B cell (primary cell): ENCODE measurements at regions not wholly inside any gene's neighbourhood (a gene's known extent, or its start where the extent isn't known, plus 50 kb on each side); places are given as distances from the start of the nearest gene placed in this dataset.

Source experiments
- ATAC-seq: fragments of 200-7000 bp; cut with Tn5 transposase; one replicate; pipeline ENCODE4 v1.10.0; 2021; ENCODE audit warnings: low read depth, mild to moderate bottlenecking, moderate number of reproducible peaks, moderate library complexity
- CTCF ChIA-PET: fragments of 350-600 bp; sonication (Branson Sonifier 250); formaldehyde crosslinking; loops from one replicate; lab custom pipeline; 2021; ENCODE audit warnings: antibody characterized with exemption, inconsistent platforms; lab: Charles Lee
- POLR2A ChIA-PET: fragments of 350-600 bp; sonication (Branson Sonifier 250); formaldehyde crosslinking; loops from one replicate; lab custom pipeline; 2021; ENCODE audit warnings: antibody characterized with exemption; lab: Charles Lee
- DNase-seq: peaks from one replicate; pipeline ENCODE4 v3.0.0; 2013
- H2AFZ ChIP-seq: 2 replicates; pipeline ENCODE4 v1.6.1; 2012; ENCODE audit warnings: mild to moderate bottlenecking, low read depth, low read length; ENCODE audit not compliant: insufficient read depth, poor library complexity, severe bottlenecking
- H3K27ac ChIP-seq, 2 donors: 1 replicate in 1 of 2; 2 replicates in 1 of 2; pipeline ENCODE4 v1.5.1; 2012 to 2013; ENCODE audit warnings: low read length in 2 of 2, mild to moderate bottlenecking in 2 of 2, moderate library complexity in 1 of 2
- H3K27me3 ChIP-seq, 4 experiments: fragments of 200-600 bp in 1 of 4; sonication (generic) in 1 of 4; replicated peaks in 1 of 4; 1 replicate in 2 of 4; 2 replicates in 2 of 4; pipeline versions ENCODE4 v1.6.1 to v1.7.0; 2013 to 2016; ENCODE audit warnings: low read length in 3 of 4, mild to moderate bottlenecking in 2 of 4, mixed read lengths in 1 of 4, moderate library complexity in 1 of 4; ENCODE audit not compliant: insufficient read depth in 4 of 4, control insufficient read depth in 3 of 4; ENCODE audit errors: control extremely low read depth in 1 of 4
- H3K36me3 ChIP-seq, 2 experiments: replicated peaks in 1 of 2; 1 replicate in 1 of 2; 2 replicates in 1 of 2; pipeline versions ENCODE4 v1.6.1 to v1.7.1; 2013; ENCODE audit warnings: low read length in 1 of 2; ENCODE audit not compliant: insufficient read depth in 2 of 2, control insufficient read depth in 1 of 2; ENCODE audit errors: control extremely low read depth in 1 of 2, extremely low read depth in 1 of 2
- H3K4me1 ChIP-seq, 2 donors: fragments of 200-600 bp in 1 of 2; sonication (generic) in 1 of 2; 1 replicate in 1 of 2; 2 replicates in 1 of 2; pipeline versions ENCODE4 v1.5.1 to v1.6.1; 2013 to 2017; ENCODE audit warnings: low read length in 2 of 2; ENCODE audit not compliant: control insufficient read depth in 2 of 2, insufficient read depth in 2 of 2
- H3K4me2 ChIP-seq: replicated peaks from 2 replicates; pipeline ENCODE3; 2012; ENCODE audit warnings: mild to moderate bottlenecking, low read depth, low read length; ENCODE audit not compliant: poor library complexity, severe bottlenecking
- H3K4me3 ChIP-seq, 5 experiments: fragments of 200-600 bp in 1 of 5; sonication (generic) in 1 of 5; 1 replicate in 3 of 5; 2 replicates in 2 of 5; pipeline versions ENCODE4 v1.5.1 to v1.7.0; 2011 to 2016; ENCODE audit warnings: low read length in 4 of 5, mild to moderate bottlenecking in 4 of 5, low read depth in 2 of 5, control low read depth in 1 of 5, moderate library complexity in 1 of 5; ENCODE audit not compliant: insufficient read depth in 1 of 5; ENCODE audit errors: control extremely low read depth in 1 of 5, extremely low read depth in 1 of 5
- H3K79me2 ChIP-seq: fragments of 200-600 bp; sonication (generic); one replicate; pipeline ENCODE4 v1.6.0; 2016; ENCODE audit warnings: low read length; ENCODE audit not compliant: control insufficient read depth, insufficient read depth
- H3K9ac ChIP-seq: fragments of 200-600 bp; sonication (generic); 2 replicates; pipeline ENCODE4 v1.6.1; 2017; ENCODE audit warnings: mild to moderate bottlenecking, low read length, moderate library complexity
- H3K9me3 ChIP-seq, 3 donors: one replicate each; pipeline versions ENCODE4 v1.6.1 to v1.7.1; 2013; ENCODE audit warnings: low read length in 2 of 3; ENCODE audit not compliant: control insufficient read depth in 2 of 3, insufficient read depth in 1 of 3; ENCODE audit errors: control extremely low read depth in 1 of 3
- H4K20me1 ChIP-seq: 2 replicates; pipeline ENCODE4 v1.6.0; 2012; ENCODE audit warnings: mild to moderate bottlenecking, low read length; ENCODE audit not compliant: insufficient read depth, control insufficient read depth, poor library complexity, severe bottlenecking
- H3K27ac Mint-ChIP-seq: one replicate; pipeline ENCODE4 v1.8.0; 2021; ENCODE audit warnings: mixed read lengths
- H3K27me3 Mint-ChIP-seq: one replicate; pipeline ENCODE4 v1.8.0; 2021; ENCODE audit warnings: mixed read lengths
- H3K4me1 Mint-ChIP-seq: one replicate; pipeline ENCODE4 v1.8.0; 2021; ENCODE audit warnings: mixed read lengths
- H3K4me3 Mint-ChIP-seq: one replicate; pipeline ENCODE4 v1.8.0; 2021; ENCODE audit warnings: mixed read lengths
- H3K9me3 Mint-ChIP-seq: one replicate; pipeline ENCODE4 v1.8.0; 2022; ENCODE audit warnings: mixed read lengths; ENCODE audit not compliant: insufficient read depth
- EZH2 ChIP-seq: IDR thresholded peaks from 2 replicates; pipeline ENCODE4 v1.6.1; 2012; ENCODE audit warnings: borderline replicate concordance, low read depth, mild to moderate bottlenecking, moderate library complexity, low read length; ENCODE audit not compliant: insufficient read depth, poor library complexity, severe bottlenecking
- WGBS: methylation state at CpG from one replicate; pipeline ENCODE4 v1.1.5; 2013; ENCODE audit warnings: missing lambda C conversion rate; ENCODE audit not compliant: insufficient coverage; 5-methylcytosine and 5-hydroxymethylcytosine counted together
- intact Hi-C: fragments of 100-400 bp; cut with micrococcal nuclease; formaldehyde crosslinking; loops from one replicate; pipeline ENCODE4 v1.10.0; 2022
- TF ChIP-seq, protein P1 (sequence below): fragments of 200-600 bp; IDR thresholded peaks from one replicate; pipeline ENCODE4 v1.8.0; 2022; ENCODE audit warnings: antibody characterized with exemption, mild to moderate bottlenecking

GRCh38 chr4:123167931-123168330 lies 228.7 kb upstream of the SPRY1 start:
- DNase-seq: no peak
- POLR2A ChIA-PET: no interaction called here

GRCh38 chr4:123168812-123169211 lies 227.8 kb upstream of the SPRY1 start:
- POLR2A ChIA-PET: no interaction called here
- H3K4me3 Mint-ChIP-seq: no peak overlapping the region
- no peaks in the 10 kb centered on the region for H3K9me3 Mint-ChIP-seq
- intact Hi-C loops: no loop called here
- Histone ChIP-seq H3K9me3 (no peaks in the 10 kb centered on the region), H3K4me2 (no peak overlapping the region), H3K4me3 (no peak overlapping the region), H3K4me1 (no peaks in the 10 kb centered on the region), H3K27me3 (no peaks in the 10 kb centered on the region), H4K20me1 (no peaks in the 10 kb centered on the region), H3K9ac (no peak overlapping the region), H2AFZ (no peak overlapping the region), H3K36me3 (no peaks in the 10 kb centered on the region), H3K79me2 (no peaks in the 10 kb centered on the region), H3K27ac (no peak overlapping the region)
- no peak overlapping the region for H3K27ac Mint-ChIP-seq
- ATAC-seq: no peak
- CTCF ChIA-PET: no interaction called here
- H3K27me3 Mint-ChIP-seq: no peaks in the 10 kb centered on the region
- no peak for DNase-seq
- 86% methylated on average over 2 of the region's 2 CpGs for WGBS
- H3K4me1 Mint-ChIP-seq: no peaks in the 10 kb centered on the region
- TF ChIP-seq, protein P1, sequence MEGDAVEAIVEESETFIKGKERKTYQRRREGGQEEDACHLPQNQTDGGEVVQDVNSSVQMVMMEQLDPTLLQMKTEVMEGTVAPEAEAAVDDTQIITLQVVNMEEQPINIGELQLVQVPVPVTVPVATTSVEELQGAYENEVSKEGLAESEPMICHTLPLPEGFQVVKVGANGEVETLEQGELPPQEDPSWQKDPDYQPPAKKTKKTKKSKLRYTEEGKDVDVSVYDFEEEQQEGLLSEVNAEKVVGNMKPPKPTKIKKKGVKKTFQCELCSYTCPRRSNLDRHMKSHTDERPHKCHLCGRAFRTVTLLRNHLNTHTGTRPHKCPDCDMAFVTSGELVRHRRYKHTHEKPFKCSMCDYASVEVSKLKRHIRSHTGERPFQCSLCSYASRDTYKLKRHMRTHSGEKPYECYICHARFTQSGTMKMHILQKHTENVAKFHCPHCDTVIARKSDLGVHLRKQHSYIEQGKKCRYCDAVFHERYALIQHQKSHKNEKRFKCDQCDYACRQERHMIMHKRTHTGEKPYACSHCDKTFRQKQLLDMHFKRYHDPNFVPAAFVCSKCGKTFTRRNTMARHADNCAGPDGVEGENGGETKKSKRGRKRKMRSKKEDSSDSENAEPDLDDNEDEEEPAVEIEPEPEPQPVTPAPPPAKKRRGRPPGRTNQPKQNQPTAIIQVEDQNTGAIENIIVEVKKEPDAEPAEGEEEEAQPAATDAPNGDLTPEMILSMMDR: no peak
- TF ChIP-seq EZH2: no peak

More at GRCh38 chr4:123167931-123168330, 228.7 kb upstream of the SPRY1 start:
- Histone ChIP-seq H3K4me2 (no peak overlapping the region), H3K4me1 (no peaks in the 10 kb centered on the region), H3K9me3 (no peaks in the 10 kb centered on the region), H3K79me2 (no peaks in the 10 kb centered on the region), H3K27ac (no peak overlapping the region), H3K4me3 (no peak overlapping the region), H4K20me1 (no peaks in the 10 kb centered on the region), H2AFZ (no peak overlapping the region), H3K36me3 (no peaks in the 10 kb centered on the region), H3K27me3 (no peaks in the 10 kb centered on the region), H3K9ac (no peak overlapping the region)
- no peak overlapping the region for H3K27ac Mint-ChIP-seq
- H3K4me3 Mint-ChIP-seq: no peak overlapping the region
- CTCF ChIA-PET: no interaction called here
- ATAC-seq: no peak
- intact Hi-C loops: no loop called here
- no peaks in the 10 kb centered on the region for H3K4me1 Mint-ChIP-seq
- no peaks in the 10 kb centered on the region for H3K9me3 Mint-ChIP-seq
- no peak for TF ChIP-seq EZH2
- TF ChIP-seq, protein P1: no peak
- H3K27me3 Mint-ChIP-seq: no peaks in the 10 kb centered on the region
